Retinal pigment epithelial cell (primary cell): ENCODE measurements at regions not wholly inside any gene's neighbourhood (a gene's known extent, or its start where the extent isn't known, plus 50 kb on each side); places are given as distances from the start of the nearest gene placed in this dataset.

Source experiments
- DNase-seq: peaks from one replicate; pipeline ENCODE4 v3.0.0-alpha.2; 2010; ENCODE audit warnings: low read depth
- H3K4me3 ChIP-seq: 2 replicates; pipeline ENCODE4 v1.5.1; 2011; ENCODE audit warnings: mild to moderate bottlenecking, low read length, control low read depth, moderate library complexity
- CTCF ChIP-seq: conservative IDR thresholded peaks from 2 replicates; pipeline ENCODE4 v1.5.1; 2011; ENCODE audit warnings: low read depth, low read length, control low read depth, inconsistent platforms

GRCh38 chr7:25727446-25727845 lies 424.6 kb upstream of the NFE2L3 start:
- no peak overlapping the region for H3K4me3 ChIP-seq
- TF ChIP-seq CTCF, result no peak
- DNase-seq, result no peak

GRCh38 chr7:25727876-25728275 lies 424.1 kb upstream of the NFE2L3 start:
- TF ChIP-seq CTCF, result no peak
- H3K4me3 ChIP-seq, result no peak overlapping the region
- DNase-seq, result no peak

GRCh38 chr7:25731068-25731845 lies 420.7 kb upstream of the NFE2L3 start:
- TF ChIP-seq CTCF, result no peak
- DNase-seq, result no peak
- no peak overlapping the region for H3K4me3 ChIP-seq

- no peak for DNase-seq
- H3K4me3 ChIP-seq, result no peak overlapping the region
- no peak for TF ChIP-seq CTCF
These were observed 420.2 kb upstream of the NFE2L3 start for GRCh38 chr7:25731846-25732245.

- no peak overlapping the region for H3K4me3 ChIP-seq
- no peak for TF ChIP-seq CTCF
- no peak for DNase-seq
These were observed 419.2 kb upstream of the NFE2L3 start for GRCh38 chr7:25732766-25733217.

- no peak for TF ChIP-seq CTCF
- no peak overlapping the region for H3K4me3 ChIP-seq
- DNase-seq, result no peak
These were observed 416.2 kb upstream of the NFE2L3 start for GRCh38 chr7:25735674-25736242.

- no peak overlapping the region for H3K4me3 ChIP-seq
- TF ChIP-seq CTCF, result no peak
- no peak for DNase-seq
These were observed 413.5 kb upstream of the NFE2L3 start for GRCh38 chr7:25738528-25738927.
